Activated CD4-positive, CD25-positive, alpha-beta regulatory T cell treated with anti-CD3 and anti-CD28 coated beads, Interleukin-2, amount 50 U/mL, for 72 hours (primary cell): ENCODE measurements at regions not wholly inside any gene's neighbourhood (a gene's known extent, or its start where the extent isn't known, plus 50 kb on each side); places are given as distances from the start of the nearest gene placed in this dataset.
"Not testable (repeated sequence)": the region's sequence is repeated elsewhere in the genome, so short reads cannot be mapped to it uniquely, and the experiment has no call there.

Experiments used
- DNase-seq: peaks from one replicate; pipeline ENCODE4 v3.0.0; 2021

GRCh38 chr18:59800897-59801296 lies 98.9 kb upstream of the PMAIP1 start:
- no peak for DNase-seq

- no peak for DNase-seq
These were observed 100.3 kb upstream of the PMAIP1 start for GRCh38 chr18:59799383-59800015.

- no peak for DNase-seq
These were observed 98.7 kb upstream of the CCBE1 start for GRCh38 chr18:59795882-59796281.

- DNase-seq: no peak
These were observed 95.1 kb upstream of the CCBE1 start for GRCh38 chr18:59792353-59792752.

- DNase-seq: not testable (repeated sequence)
These were observed 93.2 kb upstream of the CCBE1 start for GRCh38 chr18:59790346-59790936.

GRCh38 chr18:59788791-59789106 lies 91.5 kb upstream of the CCBE1 start:
- DNase-seq: no peak

- DNase-seq: no peak
These were observed 91.0 kb upstream of the CCBE1 start for GRCh38 chr18:59787998-59788790.

- no peak for DNase-seq
These were observed 87.5 kb upstream of the CCBE1 start for GRCh38 chr18:59784694-59785093.

GRCh38 chr18:59783138-59783537 lies 85.9 kb upstream of the CCBE1 start:
- no peak for DNase-seq

- no peak for DNase-seq
These were observed 82.8 kb upstream of the CCBE1 start for GRCh38 chr18:59779979-59780378.

- DNase-seq: no peak
These were observed 81.2 kb upstream of the CCBE1 start for GRCh38 chr18:59778434-59778833.

- DNase-seq: no peak
These were observed 80.4 kb upstream of the CCBE1 start for GRCh38 chr18:59777636-59778035.

- DNase-seq: no peak
These were observed 72.1 kb upstream of the CCBE1 start for GRCh38 chr18:59769129-59769865.

- DNase-seq: no peak
These were observed 71.2 kb upstream of the CCBE1 start for GRCh38 chr18:59768409-59768808.

- DNase-seq: no peak
These were observed 70.5 kb upstream of the CCBE1 start for GRCh38 chr18:59767732-59768131.

GRCh38 chr18:59765343-59765742 lies 68.1 kb upstream of the CCBE1 start:
- no peak for DNase-seq

- no peak for DNase-seq
These were observed 67.1 kb upstream of the CCBE1 start for GRCh38 chr18:59764281-59764680.

- DNase-seq: no peak
These were observed 66.4 kb upstream of the CCBE1 start for GRCh38 chr18:59763541-59764136.

- DNase-seq: no peak
These were observed 63.7 kb upstream of the CCBE1 start for GRCh38 chr18:59760619-59761600.

GRCh38 chr18:59760212-59760611 lies 63.0 kb upstream of the CCBE1 start:
- no peak for DNase-seq

- DNase-seq: no peak
These were observed 61.6 kb upstream of the CCBE1 start for GRCh38 chr18:59758837-59759236.

- no peak for DNase-seq
These were observed 60.9 kb upstream of the CCBE1 start for GRCh38 chr18:59758106-59758505.
